Suppressor macrophage treated with lipopolysaccharide for 4 hours (primary cell): ENCODE measurements at regions not wholly inside any gene's neighbourhood (a gene's known extent, or its start where the extent isn't known, plus 50 kb on each side); places are given as distances from the start of the nearest gene placed in this dataset.

Source experiments
- DNase-seq: peaks from one replicate; pipeline ENCODE4 v3.0.0-alpha.2; 2020

DNA sequence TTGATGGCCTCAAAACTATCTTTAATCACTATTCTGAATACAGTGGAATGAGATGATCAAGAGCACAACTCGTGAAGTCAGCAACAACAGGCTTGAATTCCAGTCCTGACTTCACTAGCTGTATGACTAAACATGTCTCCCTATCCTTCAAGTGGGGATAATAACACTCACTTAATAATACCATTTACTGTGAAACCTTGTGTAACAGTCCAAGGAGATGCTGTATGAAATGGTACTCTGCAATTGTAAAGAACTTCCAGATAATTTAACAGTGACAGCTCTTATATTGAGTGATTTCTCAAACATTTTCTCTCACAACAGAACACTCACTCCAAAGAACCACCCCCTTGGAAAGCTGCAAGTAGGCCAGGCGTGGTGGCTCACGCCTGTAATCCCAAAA lies 823.1 kb downstream of the DIAPH3 start:
- no peak for DNase-seq

DNA sequence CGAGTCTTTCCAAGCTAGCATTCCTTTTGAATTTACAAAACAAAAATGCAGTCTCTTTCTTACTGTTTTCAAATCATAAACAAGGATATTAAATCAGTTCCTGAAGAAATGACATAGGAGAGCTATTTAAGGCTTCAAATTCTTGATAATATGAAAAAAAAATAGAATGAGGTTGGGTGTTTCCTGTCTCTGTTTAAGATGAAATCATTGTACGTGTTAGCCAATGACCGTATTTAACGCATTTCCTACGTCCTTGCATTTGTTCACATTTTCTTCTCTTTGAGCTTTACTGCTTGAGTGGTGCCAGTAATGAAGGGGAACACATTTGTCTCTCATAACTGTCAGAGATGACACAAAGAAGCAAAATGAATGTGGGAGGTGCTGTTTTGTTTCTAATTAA lies 821.3 kb downstream of the DIAPH3 start:
- no peak for DNase-seq

DNA sequence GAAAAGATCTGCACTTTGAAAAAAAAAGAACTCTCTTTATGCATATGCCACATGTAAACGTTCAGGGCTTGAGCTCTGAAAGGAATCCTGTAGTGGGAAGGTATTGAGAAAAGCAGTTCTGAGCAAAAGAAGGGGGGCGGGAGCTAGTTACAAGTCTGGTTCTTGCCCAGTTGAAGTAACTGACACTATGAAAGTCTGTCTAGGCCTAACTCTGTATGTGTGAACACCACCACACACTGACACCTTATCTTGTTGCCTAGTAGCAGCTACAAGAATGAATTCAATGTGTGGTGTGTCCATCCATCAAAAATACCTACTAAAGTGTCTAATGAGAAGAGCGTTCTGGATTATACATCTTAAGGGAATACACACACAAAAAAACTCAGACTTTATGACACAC lies 820.6 kb downstream of the DIAPH3 start:
- DNase-seq: no peak

DNA sequence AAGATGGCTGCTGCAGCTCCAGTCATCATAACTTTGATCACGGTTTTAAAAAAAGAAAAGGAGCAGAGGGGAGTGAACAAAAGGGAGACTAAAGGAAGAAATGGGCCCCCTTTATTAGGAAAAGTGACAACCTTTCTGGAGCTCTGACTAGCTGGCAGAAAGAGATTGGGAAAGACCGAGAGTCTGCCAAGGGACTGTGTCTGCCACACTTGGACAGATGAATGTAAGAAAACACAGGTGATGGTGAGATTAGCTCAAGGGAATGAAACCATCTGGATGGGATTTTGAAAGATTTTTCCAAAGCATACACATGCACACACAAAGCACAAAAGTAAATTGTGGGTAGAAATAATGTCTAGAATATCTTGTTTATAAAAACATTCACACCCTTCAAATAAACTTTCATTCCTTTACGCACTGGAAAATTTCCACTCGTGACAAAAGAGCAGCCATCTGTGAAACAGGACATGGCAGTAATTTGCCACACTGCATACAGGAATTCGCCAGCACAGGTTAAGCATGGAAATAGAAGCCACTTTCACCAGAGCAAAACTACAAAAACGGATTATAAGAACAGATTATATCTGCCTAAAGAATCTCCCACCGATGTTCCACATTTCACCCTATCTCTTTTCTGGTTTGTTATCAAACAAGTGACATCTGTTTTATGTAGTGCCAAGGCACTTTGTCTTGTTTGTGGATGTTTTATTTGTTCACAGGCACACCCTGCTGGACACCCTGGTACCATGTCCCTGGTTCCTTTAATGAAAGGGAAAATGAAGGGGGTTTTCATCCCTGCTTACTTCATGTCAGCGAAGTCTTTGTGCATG lies 819.5 kb downstream of the DIAPH3 start:
- no peak for DNase-seq

DNA sequence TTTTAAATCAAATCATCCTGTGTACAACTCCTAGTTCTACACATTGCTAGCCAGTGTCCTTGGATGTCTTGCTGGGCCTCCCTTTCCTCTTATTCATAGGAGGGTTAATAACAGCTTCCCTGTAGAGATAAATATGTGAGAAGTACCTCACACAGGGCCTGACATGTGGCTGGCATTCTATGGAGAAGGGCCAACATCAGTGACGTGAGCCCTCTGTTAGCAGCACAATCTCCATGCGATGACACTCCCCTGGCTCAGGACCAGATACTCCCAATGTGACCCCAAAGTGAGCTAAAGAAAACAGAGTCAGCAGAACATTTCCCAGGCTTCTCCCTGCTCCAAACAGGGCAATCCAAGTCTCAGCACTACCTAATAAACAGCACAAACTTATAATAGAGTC lies 818.4 kb downstream of the DIAPH3 start:
- DNase-seq: no peak

DNA sequence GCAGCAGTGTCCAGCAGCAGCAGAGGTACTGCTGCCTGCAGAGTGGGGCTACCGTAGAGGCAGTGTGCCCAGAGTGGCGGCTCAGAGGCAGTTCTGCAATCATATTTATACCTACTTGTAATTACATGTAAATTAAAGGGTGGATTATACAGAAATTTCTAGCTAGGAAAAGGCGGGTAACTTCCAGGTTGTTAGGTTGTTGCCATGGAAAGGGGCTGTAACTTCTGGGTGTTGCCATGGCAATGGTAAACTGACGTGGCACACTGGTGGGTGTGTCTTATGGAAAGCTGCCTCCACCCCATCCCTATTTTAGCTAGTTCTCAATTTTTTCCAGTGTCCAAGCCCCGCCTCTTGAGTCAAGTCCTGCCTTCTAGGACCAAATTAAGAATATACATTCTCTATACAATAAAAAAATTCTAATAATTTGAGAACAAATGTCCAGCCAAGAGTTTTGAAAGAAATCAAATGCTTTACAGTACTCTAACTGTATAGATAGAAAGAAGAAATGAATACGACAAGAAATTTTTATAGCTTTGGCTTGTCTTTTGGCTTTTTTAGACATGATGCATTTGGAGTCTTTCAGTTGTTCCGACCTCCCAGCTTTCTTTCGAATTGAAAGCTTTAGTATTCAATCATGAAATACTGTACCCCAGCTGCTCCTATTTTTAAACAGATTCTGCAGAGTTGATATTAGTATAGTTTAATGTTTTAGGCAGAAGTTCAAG lies 816.6 kb downstream of the DIAPH3 start:
- no peak for DNase-seq

DNA sequence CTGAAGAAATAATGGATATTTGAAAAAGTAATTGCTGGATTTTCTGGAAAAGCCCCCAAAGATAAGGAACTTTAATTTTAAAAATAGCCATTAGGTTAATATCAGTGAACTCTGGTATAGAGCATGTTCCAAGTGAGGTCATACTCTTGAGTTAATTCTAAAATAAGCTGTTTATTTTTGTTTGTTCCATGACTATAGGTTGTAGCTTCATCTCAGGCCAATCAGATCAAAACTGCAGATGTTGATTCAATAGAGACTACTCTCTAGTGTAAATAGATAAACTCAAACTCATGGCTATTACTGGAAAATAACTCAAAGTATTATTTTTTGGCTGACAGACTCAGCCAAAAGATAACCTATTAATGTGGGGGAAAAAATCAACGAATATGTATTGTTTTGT lies 815.1 kb downstream of the DIAPH3 start:
- no peak for DNase-seq

GRCh38 chr13:59352600-59352999 lies 811.1 kb downstream of the DIAPH3 start:
- no peak for DNase-seq

GRCh38 chr13:59354665-59355369 lies 808.9 kb downstream of the DIAPH3 start:
- DNase-seq: peak; percentile 29

GRCh38 chr13:59356607-59357006 lies 807.1 kb downstream of the DIAPH3 start:
- peak; percentile 65 for DNase-seq

- DNase-seq: no peak
These were observed 805.7 kb downstream of the DIAPH3 start for GRCh38 chr13:59358014-59358413.

- peak; percentile 69 for DNase-seq
These were observed 803.6 kb downstream of the DIAPH3 start for GRCh38 chr13:59360108-59360507.

DNA sequence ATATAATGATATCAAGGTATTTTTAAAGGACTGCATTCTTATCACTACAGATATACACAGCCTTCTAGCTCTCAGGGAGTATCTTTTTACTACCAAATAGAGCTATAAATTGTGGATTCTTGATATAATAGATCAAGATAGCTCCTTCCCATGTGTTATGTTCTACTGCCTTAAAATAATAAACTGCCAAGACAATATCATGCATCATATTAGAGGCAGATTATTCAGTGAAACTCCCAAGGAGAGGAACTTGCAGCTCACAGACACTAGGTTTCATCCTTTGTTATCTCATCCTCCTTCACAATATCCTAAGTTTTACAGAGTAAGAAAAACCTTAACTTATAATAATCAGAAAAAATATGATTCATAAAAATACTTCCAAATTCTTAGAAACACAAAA lies 802.8 kb downstream of the DIAPH3 start:
- no peak for DNase-seq

DNA sequence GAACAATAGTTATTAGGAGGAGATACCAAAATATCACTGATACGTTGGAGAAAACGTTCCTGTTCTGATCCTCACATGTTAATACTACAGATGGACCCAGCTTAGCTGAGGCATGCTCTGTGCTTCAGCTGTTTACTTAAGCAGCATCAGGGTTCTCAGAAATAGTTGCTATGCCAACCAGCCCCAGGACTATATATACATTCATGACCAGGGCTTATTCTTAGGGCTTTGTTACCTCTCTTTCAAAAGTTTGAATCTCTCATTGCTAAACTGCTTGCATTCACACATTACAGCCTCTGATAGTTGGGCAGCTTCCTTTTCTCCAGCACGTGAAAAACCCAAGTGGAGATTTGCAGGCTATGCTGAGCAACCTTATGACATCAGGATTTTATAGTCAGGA lies 800.4 kb downstream of the DIAPH3 start:
- DNase-seq: no peak

DNA sequence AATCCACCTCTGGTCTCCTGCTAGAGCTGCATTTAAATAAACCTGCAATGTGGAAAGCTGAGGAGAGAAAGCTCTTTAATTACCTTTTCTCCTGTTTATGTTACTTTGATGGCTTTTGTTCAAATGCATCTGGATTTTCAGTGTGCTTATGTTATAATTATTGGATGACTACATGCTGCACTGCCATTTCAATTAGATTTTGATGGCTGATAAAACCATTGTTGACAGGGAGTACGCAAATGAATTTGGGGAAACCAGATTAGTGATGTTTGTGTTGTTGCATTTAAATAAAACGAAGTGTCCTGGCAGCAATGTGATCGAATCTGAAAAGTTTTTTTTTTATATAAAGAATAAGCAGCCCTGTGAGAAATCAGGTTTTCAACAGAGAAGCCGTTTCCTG lies 799.8 kb downstream of the DIAPH3 start:
- no peak for DNase-seq

DNA sequence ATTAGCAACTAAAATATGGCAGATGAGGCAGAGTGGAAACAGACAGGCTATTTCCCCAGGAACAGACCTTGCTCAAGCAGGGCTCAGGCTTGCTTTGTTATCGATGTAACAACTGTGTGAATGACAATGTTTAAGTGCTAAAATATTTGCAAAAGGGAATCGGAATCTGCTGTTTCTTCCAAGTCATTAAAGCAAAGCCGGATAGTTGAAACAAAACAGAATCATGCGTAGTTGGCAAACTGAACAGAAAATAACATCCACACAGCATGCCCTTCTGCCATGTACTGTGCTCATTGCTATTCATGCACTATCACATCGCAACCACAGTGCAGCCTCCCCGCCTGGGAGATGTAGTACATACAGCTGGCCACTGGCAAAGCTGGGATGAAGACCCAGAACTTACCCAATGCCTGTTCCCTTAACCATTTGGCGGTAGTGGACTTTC lies 799.1 kb downstream of the DIAPH3 start:
- no peak for DNase-seq

DNA sequence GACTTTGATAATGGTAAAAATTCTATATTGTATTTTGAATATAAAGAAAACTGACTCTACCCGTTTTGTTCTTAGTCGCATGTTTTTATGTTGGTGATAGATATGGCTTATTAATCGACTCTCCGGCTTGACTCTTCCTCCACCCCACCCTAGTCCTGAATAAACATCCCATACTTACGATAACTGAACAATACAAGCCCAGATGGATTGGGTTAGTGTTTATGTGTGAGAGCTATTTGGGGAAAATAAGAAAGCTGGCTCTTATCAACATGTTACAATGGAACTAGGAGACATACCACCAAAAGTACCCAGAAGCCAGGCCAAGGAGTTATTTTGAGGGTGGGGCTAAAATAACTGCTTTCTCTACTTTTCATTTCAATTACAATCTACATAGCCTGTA lies 796.3 kb downstream of the DIAPH3 start:
- DNase-seq: no peak

DNA sequence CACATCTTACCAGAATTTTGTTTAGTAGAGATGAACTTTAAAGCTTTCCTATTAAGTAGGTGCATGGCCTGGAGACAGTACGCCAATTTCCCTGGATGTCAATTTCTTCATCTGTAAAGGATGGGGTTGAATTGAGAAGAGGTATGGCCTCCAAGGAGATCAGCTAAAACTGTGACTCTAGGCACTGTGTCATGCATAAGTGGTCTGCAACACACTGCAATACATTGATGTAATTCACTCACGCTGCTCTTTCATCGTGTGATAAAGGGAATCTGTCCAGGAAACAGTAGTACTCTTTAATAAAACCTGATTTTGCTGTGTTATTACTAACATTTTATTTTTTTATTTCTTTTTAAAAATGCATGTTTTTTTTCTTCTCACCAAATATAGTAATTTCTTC lies 795.8 kb downstream of the DIAPH3 start:
- no peak for DNase-seq

- no peak for DNase-seq
These were observed 795.0 kb downstream of the DIAPH3 start for GRCh38 chr13:59368693-59369092.

DNA sequence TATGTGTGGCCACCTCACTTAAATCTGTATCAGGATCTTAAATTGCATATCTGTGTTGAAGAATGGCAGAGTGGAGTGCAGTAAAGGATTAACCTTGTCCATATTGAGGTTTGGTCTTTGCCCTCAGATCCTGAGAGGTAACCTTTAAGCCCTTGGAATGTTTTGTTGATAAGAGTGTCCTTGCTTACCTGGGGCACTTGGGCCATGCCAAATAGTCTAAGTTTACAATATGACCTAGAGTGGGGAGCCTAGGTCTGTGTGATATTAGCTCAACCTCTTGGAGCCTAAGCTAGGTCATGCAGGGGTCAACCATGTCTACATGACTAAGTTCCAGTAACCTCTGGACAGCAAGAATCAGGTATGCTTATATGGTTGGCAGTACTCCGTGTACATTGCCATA lies 792.5 kb downstream of the DIAPH3 start:
- DNase-seq: no peak

DNA sequence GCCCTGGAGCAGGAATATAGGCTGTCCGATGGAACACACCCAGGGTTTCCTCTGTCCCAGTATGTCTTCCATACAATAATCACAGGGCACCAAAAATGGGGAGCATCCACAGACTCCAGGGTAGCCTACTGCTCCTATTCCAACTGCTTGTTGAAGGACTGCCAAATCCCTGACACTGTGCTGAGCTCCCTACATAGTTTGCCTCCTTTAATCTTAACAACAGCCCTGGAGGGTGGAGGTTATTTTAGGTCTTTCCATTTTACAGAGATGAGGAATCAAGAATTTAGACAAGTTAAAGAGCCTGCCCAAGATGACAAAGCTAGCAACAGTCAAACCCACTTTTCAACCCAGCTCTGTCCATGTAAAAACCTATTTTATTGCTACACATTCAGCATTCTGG lies 790.4 kb downstream of the DIAPH3 start:
- DNase-seq: no peak

- DNase-seq: no peak
These were observed 789.0 kb downstream of the DIAPH3 start for GRCh38 chr13:59374691-59375090.

DNA sequence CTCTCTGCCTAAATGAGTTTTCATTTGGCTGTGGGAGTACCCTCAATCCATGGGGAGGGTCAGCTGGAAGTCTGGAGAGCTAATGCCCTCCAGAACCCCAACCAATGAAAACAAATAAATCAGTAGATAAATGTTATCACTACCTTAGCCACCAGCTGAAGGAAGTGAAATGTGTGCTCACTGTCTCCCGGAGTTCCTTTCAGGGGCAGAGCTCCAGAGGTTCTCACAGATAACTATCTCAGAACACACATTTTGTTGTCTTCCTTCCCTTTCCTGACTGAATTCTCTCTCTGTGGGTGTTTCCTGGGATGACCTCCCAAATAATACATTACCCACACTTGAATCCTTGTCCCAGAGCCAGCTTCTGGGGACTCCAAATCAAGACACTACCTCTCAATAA lies 779.6 kb downstream of the DIAPH3 start:
- DNase-seq: no peak

DNA sequence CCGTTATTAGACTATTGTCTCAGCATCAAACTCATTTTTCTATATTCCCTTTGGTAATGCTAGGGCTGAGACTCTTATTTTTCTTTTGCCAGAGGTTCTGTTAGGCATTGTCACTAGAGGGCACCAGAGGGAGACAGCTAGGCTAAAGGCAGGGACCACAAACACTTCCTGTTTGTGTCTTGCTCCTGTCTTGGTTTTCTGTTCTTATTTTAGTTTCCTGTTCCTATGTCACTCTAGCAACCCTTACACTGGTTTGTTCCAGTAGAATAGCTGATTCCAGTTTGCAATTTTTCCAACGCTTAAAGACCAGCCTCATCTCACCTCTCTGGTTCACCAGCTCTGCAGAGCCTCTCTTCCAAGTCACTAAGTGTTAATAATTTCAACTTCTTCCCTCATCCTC lies 772.0 kb downstream of the DIAPH3 start:
- peak; percentile 84 for DNase-seq
